HG03432 (cell line): ENCODE measurements at regions not wholly inside any gene's neighbourhood (a gene's known extent, or its start where the extent isn't known, plus 50 kb on each side); places are given as distances from the start of the nearest gene placed in this dataset.

Source experiments
- ATAC-seq: cut with Tn5 transposase; IDR thresholded peaks from one replicate; pipeline ENCODE4 v1.9.1; 2021; ENCODE audit warnings: mild to moderate bottlenecking, moderate library complexity; ENCODE audit not compliant: unreplicated experiment

DNA sequence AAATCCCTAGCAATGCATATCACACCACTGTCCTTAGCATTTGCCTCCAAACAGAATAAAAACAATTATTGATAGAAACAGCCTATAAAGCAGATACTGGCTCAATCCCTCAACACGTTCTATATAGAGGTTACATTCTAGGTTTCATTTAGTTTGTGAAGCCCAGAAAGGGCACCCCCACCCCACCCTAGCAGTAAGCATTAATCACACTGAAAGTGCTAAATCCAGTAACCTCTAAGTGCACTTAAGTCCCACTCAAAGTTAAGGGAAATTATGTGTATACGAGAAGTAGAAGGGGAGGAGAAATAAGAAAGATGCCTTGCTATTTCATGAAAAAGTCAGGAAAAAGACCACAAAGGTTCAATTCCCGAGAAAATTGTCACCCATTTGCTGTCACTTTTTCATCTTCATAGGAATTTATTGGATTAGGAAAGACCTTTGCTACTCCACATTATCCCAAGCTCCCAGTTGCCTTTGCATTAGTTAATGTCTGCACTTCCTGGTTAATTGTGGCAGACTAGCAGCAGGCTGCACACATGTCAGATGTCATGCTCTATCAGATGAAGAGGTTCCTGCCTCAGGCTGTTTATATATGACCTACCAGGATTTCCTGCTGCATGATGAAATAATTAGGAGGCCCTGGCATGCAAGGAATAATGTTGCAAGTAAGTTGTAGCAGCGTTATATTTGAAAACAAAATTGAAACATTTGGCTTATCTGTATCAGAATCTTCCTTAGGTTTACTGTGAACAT is 54.5 kb upstream of the LHX8 start:
- ATAC-seq = no peak

DNA sequence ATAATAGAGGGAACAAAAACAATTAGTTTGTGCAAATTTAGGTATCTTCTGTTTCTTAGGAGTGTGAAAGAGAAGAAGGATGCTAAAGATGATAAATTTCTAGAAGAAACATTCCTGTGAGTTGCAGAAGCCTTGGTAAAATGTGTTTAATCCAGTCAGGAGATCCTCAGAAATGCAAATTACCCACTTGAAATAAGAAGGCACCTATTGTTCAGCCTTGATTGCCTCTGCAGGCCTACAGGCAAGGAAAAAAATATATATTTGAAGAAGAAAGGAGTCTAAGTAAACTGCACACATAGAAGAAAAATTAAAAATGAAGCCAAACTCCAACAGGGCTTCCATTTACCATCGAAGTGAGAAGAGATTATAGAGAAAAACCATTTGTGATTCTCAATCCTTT is 51.0 kb upstream of the LHX8 start:
- no peak for ATAC-seq

DNA sequence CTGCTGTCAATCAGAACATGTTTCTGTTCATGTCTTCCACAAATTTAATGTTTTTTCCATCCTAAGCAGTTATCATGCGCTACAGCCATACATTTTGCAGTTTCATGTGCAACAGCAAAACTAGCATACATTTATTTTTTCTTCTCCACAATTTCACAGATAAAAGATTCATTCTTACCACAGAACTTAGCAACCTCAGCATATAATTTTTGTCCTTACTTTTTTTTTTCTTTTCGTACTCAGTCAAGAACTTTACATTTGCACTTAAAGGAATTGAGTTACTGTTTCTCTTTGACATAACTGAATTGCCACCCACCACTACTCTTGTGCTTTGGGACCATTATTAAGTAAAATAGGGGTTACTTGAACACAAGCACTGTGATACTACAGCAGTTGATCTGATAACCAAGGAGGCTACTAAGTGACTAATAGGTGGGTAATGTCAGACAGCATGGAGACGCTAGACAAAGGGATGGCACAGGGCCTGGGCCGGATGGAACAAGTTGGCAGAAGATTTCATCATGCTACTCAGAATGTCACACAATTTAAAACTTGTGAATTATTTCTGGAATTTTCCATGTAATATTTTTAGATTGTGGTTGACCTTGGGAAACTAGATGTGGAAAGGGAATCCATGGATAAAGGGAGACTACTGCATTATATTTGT is 50.2 kb upstream of the LHX8 start:
- no peak for ATAC-seq
